ENCODE measurements at regions not wholly inside any gene's neighbourhood (a gene's known extent, or its start where the extent isn't known, plus 50 kb on each side); places are given as distances from the start of the nearest gene placed in this dataset.

DNA sequence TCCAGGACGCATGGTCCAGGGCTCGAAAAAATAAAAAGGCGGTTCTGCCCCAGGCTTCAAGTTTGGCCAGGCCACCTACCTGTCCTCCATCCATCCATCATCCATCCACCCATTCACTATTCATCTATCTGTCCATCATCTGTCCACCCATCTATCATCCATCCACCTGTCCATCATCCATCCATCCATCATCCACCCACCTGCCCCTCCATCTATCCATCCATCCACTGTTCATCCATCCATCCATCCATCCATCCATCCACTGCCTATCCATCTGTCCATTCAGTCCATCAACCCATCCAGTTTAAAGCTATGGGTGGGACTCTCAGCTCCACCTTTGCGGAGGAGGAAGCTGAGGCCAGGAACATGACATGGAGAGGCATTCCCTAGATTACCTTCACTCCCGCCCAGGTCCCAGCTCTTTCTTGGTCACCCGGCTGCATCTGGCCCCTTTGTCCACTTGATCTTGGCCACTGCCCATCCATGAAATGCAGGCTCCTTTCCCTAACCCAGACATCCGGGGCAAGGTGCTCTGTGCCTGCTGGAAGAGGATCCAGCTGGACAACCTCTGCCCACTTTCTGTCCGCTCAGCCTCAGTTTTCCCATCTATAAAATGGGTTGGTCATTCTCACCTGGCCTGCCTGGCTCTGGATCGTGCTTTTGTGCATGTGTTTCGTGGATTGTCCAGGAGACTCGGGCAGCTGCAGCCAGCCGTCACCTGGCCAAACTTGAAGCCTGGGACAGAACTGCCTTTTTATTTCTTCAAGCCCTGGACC is 236.0 kb upstream of the CIBAR2 start:
- DNase-seq: no peak

DNA sequence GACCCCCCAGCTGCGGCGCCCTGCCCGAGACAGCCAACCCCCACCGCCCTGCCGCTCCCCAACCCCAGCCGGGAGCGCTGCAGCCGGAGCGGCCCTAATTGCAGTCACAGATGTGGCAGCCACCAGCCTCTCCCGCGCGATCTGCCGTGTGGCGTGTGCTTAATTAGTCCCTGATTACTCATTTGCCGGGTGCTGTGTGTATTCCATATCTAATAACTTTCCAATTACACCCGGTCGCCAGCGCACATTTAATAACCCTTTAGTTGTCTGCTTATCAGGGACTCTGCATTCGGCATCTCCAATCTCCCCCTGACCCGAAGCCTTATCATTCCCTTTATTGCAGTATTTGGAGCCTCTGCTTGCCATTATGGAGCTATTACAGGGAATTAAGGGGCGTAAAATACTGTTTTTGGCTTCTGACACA is 236.7 kb upstream of the CIBAR2 start:
- no peak for DNase-seq

DNA sequence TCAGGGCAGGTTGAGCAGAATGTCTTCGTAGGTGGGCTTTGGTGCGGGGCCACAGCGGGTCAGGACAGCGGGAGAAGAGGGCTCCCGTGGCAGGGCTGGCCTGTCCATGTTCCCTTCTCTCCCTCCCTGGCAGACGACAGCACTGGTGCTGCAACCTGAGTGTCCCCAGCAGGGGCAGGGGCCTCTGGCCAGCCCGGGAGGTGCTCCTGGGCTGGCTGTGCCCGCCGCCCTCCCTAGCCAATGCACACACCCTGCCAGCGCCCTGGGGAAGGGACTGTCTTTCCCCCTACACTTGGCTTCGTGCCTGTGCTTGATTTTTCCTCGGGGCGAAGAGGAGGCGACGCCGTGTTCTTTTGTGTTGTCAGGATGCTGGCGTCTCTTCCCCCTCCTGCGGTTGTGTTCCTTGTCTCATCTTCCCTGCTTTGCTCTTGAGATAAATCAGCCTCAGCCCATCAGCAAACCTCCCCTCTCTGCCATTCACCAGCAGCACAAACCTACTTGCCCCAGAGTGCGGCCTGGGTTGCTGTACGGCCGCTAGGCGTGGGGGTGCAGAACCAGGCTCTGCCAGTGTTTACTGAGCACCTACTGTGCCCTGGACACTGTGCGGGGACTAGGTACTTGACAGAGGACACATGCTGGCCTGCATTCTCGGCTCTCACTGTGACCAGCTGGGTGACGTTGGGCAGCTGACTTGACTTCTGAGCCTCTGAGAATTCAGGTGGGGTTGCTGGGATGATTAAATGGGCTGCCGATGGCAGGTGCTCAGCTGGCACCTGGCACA is 237.3 kb upstream of the CIBAR2 start:
- no peak for DNase-seq

DNA sequence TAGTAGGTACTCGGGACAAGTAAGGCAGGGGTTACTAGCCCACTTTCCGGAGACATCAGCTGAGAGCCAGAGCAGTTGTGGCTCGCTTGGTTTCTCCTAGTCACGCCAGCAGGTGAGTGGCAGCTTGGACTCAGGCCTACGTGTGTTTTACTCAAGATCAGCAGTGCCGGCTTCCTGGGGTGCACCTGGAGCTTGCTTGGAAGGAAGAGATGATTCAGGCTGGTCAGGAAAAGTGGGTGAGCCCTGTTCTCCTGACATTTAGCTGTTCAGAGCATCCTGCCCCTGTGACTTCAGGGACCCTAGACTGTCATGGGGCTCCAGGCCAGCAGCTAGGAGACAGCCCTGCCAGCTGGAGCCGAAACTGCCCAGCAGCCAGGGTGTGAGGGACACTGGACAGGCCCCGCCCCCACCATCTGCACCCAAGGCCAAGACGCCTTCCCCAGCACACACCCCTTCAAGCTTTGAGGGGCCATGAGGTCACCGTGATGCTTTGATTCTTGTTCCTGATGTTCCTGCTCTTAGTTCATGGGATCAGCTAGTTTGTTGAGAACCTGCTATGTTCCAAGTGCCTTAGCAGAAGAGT is 238.0 kb upstream of the CIBAR2 start:
- DNase-seq: no peak

DNA sequence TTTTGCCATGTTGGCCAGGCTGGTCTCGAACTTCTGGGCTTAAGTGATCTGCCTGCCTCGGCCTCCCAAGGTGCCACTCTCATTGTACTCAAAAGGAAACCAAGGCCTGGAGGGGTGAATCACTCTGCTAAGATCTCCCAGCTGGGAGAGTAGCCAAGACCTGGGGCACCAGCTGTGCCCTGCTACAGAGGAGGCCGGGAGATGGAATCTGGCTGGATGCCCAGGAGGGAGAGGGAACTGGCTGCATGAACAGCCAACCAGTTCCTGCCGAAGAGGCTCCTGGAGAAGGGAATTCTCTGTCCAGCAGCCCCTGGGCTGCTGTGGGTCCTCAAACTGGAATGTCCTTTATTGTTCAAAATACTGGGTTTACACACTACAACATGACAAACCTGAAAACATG is 238.7 kb upstream of the CIBAR2 start:
- DNase-seq: no peak

DNA sequence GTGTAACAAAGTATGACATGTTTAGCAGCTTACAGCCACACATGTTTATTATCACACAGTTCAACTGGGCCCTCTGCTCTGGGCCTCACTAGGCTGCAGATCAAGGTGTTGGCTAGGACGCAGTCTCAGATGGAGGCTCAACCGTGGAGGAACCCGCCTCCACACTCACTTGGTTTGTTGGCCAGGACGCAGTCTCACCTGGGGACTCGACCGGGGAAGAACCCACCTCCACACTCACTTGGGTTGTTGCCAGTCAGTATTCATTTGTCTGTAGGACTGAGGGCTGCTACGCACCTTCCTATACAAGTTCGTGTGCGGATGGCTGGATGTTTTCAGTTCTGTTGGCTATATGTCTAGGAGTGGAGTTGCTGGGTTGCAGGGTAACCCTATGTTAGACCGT is 240.7 kb upstream of the CIBAR2 start:
- DNase-seq: no peak

DNA sequence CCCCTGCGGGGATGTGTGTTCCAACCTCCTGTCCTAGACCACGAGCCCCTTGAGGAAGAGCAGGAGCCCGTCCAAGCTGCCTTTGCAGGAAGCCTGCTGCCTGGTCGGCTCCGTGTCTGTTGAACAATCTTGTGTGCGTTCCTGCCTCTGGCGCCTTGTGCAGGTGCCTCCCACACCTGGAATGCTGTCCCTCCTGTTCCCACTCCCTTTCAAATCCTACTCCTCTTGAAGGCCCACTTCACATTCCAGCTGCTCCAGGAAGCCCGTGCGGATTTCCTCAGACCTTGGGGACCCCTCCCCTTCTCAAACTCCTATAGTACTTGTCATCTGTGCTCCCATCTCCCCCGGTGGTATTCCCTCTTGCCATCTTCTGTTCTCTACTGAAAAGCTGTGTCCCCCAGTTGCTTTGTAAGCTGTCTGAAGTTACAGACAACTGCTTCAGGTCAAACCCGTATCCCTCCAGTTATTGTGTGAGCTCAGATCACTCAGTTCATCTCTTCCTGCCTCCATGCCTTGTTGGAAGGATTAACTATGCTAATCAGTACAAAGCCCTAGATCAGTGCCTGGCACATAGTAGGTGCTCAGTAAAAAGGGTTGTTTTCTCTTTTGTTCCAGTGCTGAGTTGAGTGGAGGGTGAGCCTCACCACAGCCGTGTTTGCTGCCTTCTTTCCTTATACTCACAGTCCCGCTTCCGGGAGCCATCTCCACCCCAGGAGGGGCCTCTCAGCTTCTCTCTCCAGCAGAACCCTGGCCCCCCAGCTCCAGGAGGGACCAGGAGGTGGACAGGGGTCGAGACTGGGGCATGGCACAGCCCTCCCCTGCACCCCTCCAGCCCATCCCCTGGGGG is 241.8 kb upstream of the CIBAR2 start:
- DNase-seq: no peak

DNA sequence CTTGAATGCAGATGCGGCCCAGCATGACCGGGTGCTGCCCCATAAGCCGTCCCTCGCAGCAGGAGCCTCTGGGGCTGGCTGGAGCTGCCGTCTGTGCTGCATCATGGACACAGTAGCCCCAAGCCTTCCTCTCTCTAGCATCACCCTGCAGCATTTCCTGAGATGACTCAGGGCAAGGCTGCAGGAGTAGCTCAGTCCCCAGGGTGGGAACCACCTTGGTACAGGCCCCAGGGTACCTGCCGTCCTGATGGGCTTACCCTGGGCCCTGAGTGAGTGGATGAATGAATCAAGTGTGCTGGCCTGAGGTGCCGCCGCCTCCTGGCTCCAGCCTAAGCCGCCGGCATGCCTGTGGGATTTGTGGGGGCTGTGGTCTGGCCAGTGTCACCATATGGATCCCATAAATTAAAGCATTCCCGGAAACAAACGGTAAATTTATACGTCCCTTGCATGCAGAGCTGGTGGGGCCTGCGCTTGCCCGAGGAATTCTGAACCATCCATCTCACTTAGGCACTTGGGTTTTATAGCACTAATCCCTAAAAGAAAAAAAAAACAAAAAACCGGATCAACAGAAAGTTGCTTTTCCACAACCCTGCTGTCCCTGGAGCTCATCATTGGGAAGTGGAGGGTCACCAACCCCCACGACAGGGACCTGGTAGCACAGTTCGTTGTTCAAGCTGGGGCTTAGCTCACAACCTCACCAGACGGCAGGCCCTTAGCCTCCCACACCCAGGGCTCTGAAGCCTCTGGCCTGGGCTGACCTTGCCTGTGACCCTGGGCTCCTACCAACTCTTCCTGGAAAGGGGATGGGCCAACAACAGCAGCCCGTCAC is 242.6 kb upstream of the CIBAR2 start:
- DNase-seq: no peak

DNA sequence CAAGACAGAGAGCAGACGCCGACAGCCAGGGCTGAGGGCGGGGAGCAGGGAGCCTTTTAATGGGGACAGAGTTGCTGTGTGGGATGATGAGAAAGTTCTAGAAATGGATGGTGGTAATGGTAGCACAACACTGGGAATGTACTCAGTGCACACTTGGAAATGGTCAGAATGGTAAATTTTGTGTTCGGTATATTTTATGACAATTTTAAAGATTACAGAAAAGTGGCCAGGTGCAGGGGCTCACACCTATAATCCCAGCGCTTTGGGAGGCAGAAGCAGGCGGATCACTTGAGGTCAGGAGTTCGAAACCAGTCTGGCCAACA is 243.2 kb upstream of the CIBAR2 start:
- no peak for DNase-seq

DNA sequence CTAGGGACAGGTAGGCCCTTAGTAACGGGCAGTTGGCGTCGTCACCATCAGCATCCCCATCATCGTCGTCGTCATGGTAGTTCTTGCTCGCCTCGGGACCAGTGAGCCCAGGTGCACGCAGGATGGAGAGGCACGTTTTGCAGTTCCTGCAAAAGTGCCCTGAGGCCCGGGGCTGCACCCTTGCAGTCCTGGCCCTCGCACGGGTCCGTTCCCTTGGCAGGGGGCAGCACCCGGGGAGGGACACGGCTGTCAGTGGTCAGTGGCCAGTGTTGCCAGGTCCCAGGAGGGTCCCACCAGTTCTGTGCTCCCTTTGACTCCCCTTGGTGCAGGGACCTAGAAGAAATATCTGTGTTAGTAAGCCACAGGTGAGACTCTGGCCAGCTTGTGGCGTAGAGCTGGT is 243.9 kb upstream of the CIBAR2 start:
- no peak for DNase-seq

DNA sequence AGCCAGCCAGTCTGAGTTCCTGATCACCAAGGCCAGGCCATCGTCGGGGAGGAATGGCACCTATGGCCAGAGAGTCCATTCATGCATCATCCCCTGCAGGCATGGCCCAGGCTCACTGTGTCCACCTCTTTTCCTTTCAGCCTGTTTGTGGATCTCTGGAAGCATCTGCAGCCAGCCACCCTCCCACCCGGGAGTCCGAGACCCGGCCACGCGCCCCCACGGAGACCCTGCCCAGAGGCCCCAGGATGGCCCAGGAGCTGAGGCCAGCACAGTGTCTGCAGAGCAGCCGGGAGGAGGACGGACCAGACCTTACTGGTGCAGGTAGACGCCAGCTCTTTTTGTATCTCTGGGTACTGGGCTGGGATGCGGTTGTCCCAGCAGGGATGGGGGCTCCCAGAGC is 245.1 kb upstream of the CIBAR2 start:
- DNase-seq: no peak

DNA sequence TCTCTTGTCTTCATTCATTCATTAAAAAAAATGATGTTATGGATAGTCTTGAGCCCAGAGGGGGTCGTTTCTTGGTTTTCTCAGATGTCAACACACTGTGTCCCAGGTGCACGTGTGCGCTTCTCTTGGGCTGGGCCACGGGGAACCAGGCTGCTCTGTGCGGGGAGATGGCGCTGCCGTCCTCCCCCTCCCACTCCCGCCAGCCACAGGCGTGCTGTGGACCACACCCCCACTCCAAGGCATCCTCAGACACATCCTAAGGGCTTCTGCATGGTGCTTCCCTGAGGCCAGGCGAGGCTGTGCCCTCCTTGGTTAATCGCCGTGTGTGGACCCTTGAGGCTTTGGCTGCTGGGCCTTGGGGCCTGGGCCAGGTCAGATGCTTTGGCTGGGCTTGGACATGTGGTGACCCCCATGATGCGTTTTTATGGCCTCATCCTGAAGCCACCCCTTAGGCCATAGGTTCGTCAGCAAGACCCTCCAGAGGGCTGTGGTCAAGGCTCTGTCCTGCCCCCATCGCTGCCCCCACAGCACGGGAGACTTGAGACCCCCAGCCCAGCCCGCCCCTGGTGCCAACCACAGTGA is 245.7 kb upstream of the CIBAR2 start:
- DNase-seq: no peak

DNA sequence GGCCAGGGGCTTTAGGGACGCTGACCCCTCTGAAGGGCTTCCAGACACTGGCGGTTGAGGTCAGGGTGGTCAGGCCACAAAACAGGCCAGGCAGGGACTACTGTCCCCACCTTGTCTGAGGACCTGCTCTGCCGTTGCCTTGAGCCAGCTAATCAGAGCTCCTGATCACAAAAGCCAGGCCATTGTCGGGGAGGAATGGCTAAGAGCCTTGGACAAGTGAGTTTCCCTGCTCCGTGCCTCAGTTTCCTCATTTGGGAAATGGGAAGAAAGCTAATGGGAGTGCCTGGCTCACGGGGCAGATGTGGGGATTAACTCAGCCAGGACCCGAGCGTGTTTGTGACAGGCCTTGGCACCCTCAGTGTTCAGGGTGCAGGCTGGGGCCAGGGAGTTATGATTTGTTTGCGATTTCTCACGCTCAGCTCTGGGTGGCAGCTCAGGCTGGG is 246.5 kb upstream of the CIBAR2 start:
- no peak for DNase-seq

DNA sequence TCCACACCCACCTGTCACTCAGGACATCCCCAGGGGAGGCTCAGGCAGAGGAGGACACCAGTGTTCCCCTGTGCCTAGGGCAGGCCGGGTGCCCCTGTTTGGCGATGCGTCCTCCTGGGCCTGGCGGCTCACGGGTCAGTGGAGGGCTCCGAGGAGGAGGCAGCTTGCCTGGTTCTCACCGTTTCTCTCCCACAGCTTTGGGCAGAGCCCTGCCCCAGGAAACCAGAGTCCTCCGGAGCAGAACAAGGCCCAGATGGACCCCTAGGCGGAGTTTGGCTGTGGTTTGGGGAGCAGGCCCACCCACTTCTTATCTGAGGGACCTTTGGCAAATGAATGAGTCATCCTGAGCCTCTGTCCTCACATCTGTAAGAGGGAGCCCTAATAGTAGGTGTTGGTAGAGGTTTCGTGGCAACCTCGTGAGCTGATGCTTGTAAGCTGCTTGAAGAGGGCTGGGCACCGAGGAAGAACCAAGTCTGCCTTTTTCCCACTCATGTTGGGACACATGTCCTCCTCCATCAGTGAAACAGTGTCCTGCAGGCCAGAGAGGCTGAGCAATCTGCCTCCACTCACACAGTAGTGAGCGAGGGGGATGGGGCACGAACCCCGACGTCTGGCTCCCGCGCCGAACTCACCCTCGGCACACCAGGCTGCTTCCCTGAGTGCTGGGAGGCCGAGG is 247.0 kb upstream of the CIBAR2 start:
- no peak for DNase-seq

DNA sequence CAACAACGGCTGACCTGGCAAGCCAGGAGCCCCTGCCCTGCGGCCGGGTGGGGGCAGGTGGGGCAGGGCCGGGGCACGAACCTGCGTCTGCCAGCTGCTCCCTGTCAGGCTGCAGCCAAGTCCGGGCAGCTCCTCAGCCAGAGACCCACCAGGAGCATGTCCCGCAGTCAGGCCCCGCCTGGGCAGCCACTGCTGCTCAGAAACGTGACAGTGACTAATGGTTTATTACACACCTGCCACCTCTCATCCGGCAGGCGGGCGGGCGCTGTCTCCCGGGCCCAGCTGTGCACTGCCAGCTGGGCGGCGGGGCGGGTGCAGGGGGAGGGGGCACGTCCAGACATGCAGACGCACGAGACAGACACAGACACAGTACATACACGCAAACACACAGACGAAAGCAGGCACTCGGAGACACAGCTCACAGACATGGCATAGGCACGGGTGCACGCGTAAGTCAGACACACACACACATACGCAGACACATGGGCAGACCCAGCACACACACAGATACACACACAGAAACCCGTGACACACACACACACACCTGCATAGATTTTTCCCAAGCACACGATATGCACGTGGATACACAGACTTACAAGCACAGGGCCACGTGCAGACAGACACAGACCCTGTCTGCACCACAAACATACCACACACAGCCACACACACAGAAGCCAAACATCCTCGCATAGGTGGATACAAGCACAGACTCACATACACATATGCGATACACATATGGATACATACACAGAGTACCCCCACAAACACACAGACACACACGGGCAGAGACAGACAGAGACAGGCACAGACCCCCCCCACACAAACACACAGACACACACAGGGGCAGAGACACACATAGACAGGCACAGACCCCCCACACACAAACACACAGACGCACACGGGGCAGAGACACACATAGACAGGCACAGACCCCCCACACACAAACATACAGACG is 248.3 kb upstream of the CIBAR2 start:
- DNase-seq: no peak

DNA sequence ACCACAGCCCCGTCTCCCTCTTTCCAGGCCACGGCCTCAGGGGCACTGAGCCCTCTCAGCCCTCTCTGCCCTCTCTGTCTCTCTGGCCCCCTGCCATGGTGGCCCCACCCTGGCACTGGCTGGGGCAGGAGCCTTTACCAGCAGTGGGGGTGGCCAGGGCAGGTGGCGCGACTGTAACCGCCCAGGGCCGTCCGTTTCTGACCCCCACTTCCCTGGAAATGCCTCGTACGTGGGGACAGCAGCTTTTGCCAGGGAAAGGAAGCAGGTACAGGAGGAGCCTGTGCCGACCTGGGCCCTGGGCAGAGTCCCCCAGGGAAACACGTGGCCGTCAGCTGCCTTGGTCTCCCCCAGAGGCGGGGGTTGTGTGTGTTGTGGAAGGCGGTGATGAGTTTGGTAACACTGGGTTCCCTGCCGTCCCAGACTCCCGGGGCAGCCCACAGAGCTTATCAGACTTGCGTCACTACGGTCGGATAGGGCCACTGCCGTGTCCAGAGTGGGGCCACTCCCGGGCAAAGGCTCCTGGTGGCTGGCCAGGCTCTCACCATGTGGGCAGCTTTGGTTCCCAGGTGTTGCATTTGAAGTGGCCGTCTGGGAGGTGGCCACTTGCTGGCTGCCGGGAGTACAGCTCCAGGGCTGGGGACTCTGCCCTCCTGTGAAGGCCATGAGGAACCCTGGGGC is 249.3 kb upstream of the CIBAR2 start:
- no peak for DNase-seq

DNA sequence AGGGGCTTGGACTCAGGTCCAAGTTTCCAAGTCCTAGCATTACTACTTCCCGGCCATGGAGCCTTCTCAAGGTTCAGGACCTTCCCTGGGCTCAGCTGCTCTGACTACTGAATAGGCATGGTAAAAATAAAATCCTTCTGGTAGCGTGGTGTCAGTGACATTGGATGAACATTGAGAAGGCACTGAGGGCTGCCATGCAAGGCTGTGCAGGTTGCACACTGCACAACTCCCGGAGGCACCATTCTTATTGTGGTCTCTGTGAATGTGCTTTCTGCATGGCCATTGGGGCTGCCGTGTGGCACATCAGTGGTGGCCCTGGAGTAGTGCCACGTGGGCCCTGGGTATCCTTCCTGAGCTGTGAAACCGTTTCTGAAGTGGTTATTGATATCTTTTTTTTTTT is 250.2 kb upstream of the CIBAR2 start:
- no peak for DNase-seq

DNA sequence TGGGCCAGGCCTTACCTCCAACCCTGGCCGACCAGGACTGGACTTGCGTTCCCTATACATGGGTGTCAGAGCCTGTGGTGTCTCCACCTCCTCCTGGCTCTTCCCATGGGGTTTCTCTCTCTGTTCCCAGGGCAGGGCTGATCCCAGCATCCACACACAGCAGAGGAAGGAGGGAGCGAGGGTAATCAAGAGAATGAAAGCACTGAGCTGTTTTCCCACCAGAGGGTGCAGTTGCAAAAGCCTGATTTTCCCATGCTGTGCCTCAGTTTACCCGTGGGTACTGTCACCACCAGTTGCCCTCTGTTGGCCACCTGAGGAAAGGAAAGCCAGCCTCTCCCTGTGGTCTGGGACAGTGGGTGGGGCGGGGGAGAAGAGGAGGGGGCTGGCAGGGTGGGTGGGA is 249.7 kb upstream of the GSE1 start:
- no peak for DNase-seq

DNA sequence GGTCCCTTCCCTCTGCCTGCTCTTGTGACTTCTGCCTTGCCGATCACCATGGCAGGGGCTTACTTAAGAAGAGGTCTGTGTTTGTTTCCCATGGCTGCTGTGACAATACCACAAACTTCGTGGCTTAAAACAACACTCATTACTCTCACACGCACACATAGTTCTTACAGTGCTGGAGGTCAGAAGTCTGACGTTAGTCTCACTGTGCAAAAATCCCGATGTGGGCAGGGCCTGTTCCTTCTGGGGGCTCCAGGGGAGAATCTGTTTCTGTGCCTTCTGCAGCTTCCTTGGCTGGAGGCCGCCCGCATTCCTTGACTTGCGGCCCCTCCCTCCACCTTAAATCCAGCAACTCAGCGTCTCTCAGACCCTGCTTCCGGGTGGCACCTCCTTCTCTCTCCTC is 249.2 kb upstream of the GSE1 start:
- no peak for DNase-seq
